Islet precursor cell (in vitro differentiated cells): ENCODE measurements at regions not wholly inside any gene's neighbourhood (a gene's known extent, or its start where the extent isn't known, plus 50 kb on each side); places are given as distances from the start of the nearest gene placed in this dataset.

Experiments
- DNase-seq: peaks from one replicate; pipeline ENCODE4 v3.0.0-alpha.2; 2018

GRCh38 chr7:106480616-106481031 is 180.3 kb downstream of the CCDC71L start:
- DNase-seq, result no peak

GRCh38 chr7:106480161-106480579 is 180.8 kb downstream of the CCDC71L start:
- no peak for DNase-seq

- no peak for DNase-seq
These were observed 184.2 kb downstream of the CCDC71L start for GRCh38 chr7:106476751-106477150.

GRCh38 chr7:106472741-106473140 is 188.0 kb upstream of the NAMPT start:
- no peak for DNase-seq

- no peak for DNase-seq
These were observed 187.1 kb upstream of the NAMPT start for GRCh38 chr7:106471686-106472440.

GRCh38 chr7:106471021-106471420 is 186.2 kb upstream of the NAMPT start:
- no peak for DNase-seq

GRCh38 chr7:106466867-106467266 is 182.1 kb upstream of the NAMPT start:
- DNase-seq, result no peak

GRCh38 chr7:106465704-106466468 is 181.1 kb upstream of the NAMPT start:
- DNase-seq, result no peak

- DNase-seq, result no peak
These were observed 179.9 kb upstream of the NAMPT start for GRCh38 chr7:106464651-106465050.

GRCh38 chr7:106463851-106464611 is 179.2 kb upstream of the NAMPT start:
- DNase-seq, result no peak

GRCh38 chr7:106462914-106463482 is 178.2 kb upstream of the NAMPT start:
- DNase-seq, result no peak

GRCh38 chr7:106462365-106462859 is 177.6 kb upstream of the NAMPT start:
- DNase-seq, result no peak

- peak; percentile 81 for DNase-seq
These were observed 176.0 kb upstream of the NAMPT start for GRCh38 chr7:106460792-106461254.

- no peak for DNase-seq
These were observed 174.8 kb upstream of the NAMPT start for GRCh38 chr7:106459397-106460072.

GRCh38 chr7:106457678-106458077 is 172.9 kb upstream of the NAMPT start:
- no peak for DNase-seq

GRCh38 chr7:106456329-106456728 is 171.5 kb upstream of the NAMPT start:
- DNase-seq, result no peak

GRCh38 chr7:106452031-106452851 is 167.5 kb upstream of the NAMPT start:
- DNase-seq, result no peak

GRCh38 chr7:106451171-106451570 is 166.4 kb upstream of the NAMPT start:
- no peak for DNase-seq

- DNase-seq, result no peak
These were observed 165.9 kb upstream of the NAMPT start for GRCh38 chr7:106450716-106451115.

GRCh38 chr7:106448992-106449859 is 164.4 kb upstream of the NAMPT start:
- no peak for DNase-seq
